ENCODE measurements at regions not wholly inside any gene's neighbourhood (a gene's known extent, or its start where the extent isn't known, plus 50 kb on each side); places are given as distances from the start of the nearest gene placed in this dataset.
"Not testable (repeated sequence)": the region's sequence is repeated elsewhere in the genome, so short reads cannot be mapped to it uniquely, and the experiment has no call there.

- TF ChIP-seq Cebpa-rat (IDR thresholded peaks at IDR 0.05) = no peak
- H3K9ac ChIP-seq = peak overlapping the region in 5 of 11 experiments; percentile 26 to 52 (median 30); a peak in 7 of 22 replicates
- H3K9me3 ChIP-seq (replicated peaks in 1 of 11) = no peaks in the 10 kb centered on the region
- peaks cover 13 to 80% (median 69%) of the 10 kb centered on the region in 10 experiments for H3K4me1 ChIP-seq
- H3K36me3 ChIP-seq = no peaks in the 10 kb centered on the region
- H3K27ac ChIP-seq = peak overlapping the region in 8 of 11 experiments; percentile 28 to 62 (median 44); a peak in 15 of 22 replicates
- no peak overlapping the region for H3K4me3 ChIP-seq
- H3K27me3 ChIP-seq = no peaks in the 10 kb centered on the region
- peak overlapping the region; percentile 45 to 86 (median 76) for H3K4me2 ChIP-seq
- H4K20me1 ChIP-seq = no peaks in the 10 kb centered on the region
Measured at GRCh38 chr2:128603411-128603924, 284.8 kb upstream of the HS6ST1 start.

GRCh38 chr2:128604045-128604444 lies 285.4 kb upstream of the HS6ST1 start:
- H3K4me1 ChIP-seq = peaks cover 13 to 75% (median 67%) of the 10 kb centered on the region in 10 experiments
- H3K9ac ChIP-seq = peak overlapping the region in 4 of 11 experiments; percentile 29 to 52 (median 37); a peak in 2 of 22 replicates
- no peak overlapping the region for H3K4me3 ChIP-seq
- H3K9me3 ChIP-seq (replicated peaks in 1 of 11) = no peaks in the 10 kb centered on the region
- no peaks in the 10 kb centered on the region for H3K27me3 ChIP-seq
- no peaks in the 10 kb centered on the region for H4K20me1 ChIP-seq
- H3K4me2 ChIP-seq = peak overlapping the region; percentile 45 to 86 (median 76)
- peak overlapping the region in 8 of 11 experiments; percentile 28 to 62 (median 44); a peak in 12 of 22 replicates for H3K27ac ChIP-seq
- no peaks in the 10 kb centered on the region for H3K36me3 ChIP-seq
- no peak for TF ChIP-seq Cebpa-rat (IDR thresholded peaks at IDR 0.05)

- H3K4me1 ChIP-seq = peaks cover 13 to 70% (median 62%) of the 10 kb centered on the region in 10 experiments
- not testable (repeated sequence) for H3K4me3 ChIP-seq; H3K27me3 ChIP-seq; H3K9me3 ChIP-seq (replicated peaks in 1 of 11); H4K20me1 ChIP-seq; H3K27ac ChIP-seq; H3K36me3 ChIP-seq; H3K9ac ChIP-seq
- H3K4me2 ChIP-seq = peak overlapping the region in 8 of 11 experiments; percentile 72 to 86 (median 81); a peak in 9 of 22 replicates
Measured at GRCh38 chr2:128604581-128604980, 285.9 kb upstream of the HS6ST1 start.

- H3K4me1 ChIP-seq = peaks cover 13 to 62% (median 54%) of the 10 kb centered on the region in 10 experiments
- no peak overlapping the region for H3K4me3 ChIP-seq
- H4K20me1 ChIP-seq = no peaks in the 10 kb centered on the region
- H3K27ac ChIP-seq = no peak overlapping the region
- H3K9ac ChIP-seq = no peak overlapping the region
- H3K4me2 ChIP-seq = no peak overlapping the region
- no peak for TF ChIP-seq Cebpa-rat (IDR thresholded peaks at IDR 0.05)
- no peaks in the 10 kb centered on the region for H3K36me3 ChIP-seq
- no peaks in the 10 kb centered on the region for H3K27me3 ChIP-seq
- H3K9me3 ChIP-seq (replicated peaks in 1 of 11) = no peaks in the 10 kb centered on the region
Measured at GRCh38 chr2:128605421-128605820, 286.8 kb upstream of the HS6ST1 start.

GRCh38 chr2:128605931-128606330 lies 287.3 kb upstream of the HS6ST1 start:
- no peaks in the 10 kb centered on the region for H4K20me1 ChIP-seq
- peaks cover 13 to 57% (median 49%) of the 10 kb centered on the region in 10 experiments for H3K4me1 ChIP-seq
- H3K27ac ChIP-seq = no peak overlapping the region
- no peak overlapping the region for H3K4me2 ChIP-seq
- H3K27me3 ChIP-seq = no peaks in the 10 kb centered on the region
- H3K4me3 ChIP-seq = no peak overlapping the region
- no peak for TF ChIP-seq Cebpa-rat (IDR thresholded peaks at IDR 0.05)
- H3K36me3 ChIP-seq = no peaks in the 10 kb centered on the region
- H3K9ac ChIP-seq = no peak overlapping the region
- H3K9me3 ChIP-seq (replicated peaks in 1 of 11) = no peaks in the 10 kb centered on the region

- no peaks in the 10 kb centered on the region for H3K9me3 ChIP-seq (replicated peaks in 1 of 11)
- peaks cover 13 to 48% (median 40%) of the 10 kb centered on the region in 10 experiments for H3K4me1 ChIP-seq
- no peaks in the 10 kb centered on the region for H4K20me1 ChIP-seq
- H3K4me2 ChIP-seq = peak overlapping the region in 7 of 11 experiments; percentile 9 to 69 (median 53); a peak in 10 of 22 replicates
- H3K36me3 ChIP-seq = no peaks in the 10 kb centered on the region
- no peak overlapping the region for H3K9ac ChIP-seq
- H3K27ac ChIP-seq = no peak overlapping the region
- no peaks in the 10 kb centered on the region for H3K27me3 ChIP-seq
- no peak for TF ChIP-seq Cebpa-rat (IDR thresholded peaks at IDR 0.05)
- H3K4me3 ChIP-seq = no peak overlapping the region
Measured at GRCh38 chr2:128606837-128607236, 288.2 kb upstream of the HS6ST1 start.

- Histone ChIP-seq H3K4me3 (no peak overlapping the region), H3K27ac (no peak overlapping the region), H3K36me3 (no peaks in the 10 kb centered on the region), H3K27me3 (no peaks in the 10 kb centered on the region), H3K9me3 (replicated peaks in 1 of 11) (no peaks in the 10 kb centered on the region), H4K20me1 (no peaks in the 10 kb centered on the region; a peak in 1 of 22 replicates), H3K4me1 (peaks cover 13 to 41% (median 34%) of the 10 kb centered on the region in 10 experiments), H3K9ac (0 out of 22 replicates have a peak overlapping the region, but pooled peaks of 1 of the 11 experiments have one; percentile 32), H3K4me2 (peak overlapping the region in 9 of 11 experiments; percentile 9 to 69 (median 51); a peak in 15 of 22 replicates)
- TF ChIP-seq Cebpa-rat (IDR thresholded peaks at IDR 0.05) = no peak
Measured at GRCh38 chr2:128607440-128607839, 288.8 kb upstream of the HS6ST1 start.

- Histone ChIP-seq H3K27me3 (no peaks in the 10 kb centered on the region), H3K36me3 (no peaks in the 10 kb centered on the region), H4K20me1 (no peaks in the 10 kb centered on the region; a peak in 1 of 22 replicates), H3K27ac (no peak overlapping the region), H3K9me3 (replicated peaks in 1 of 11) (no peaks in the 10 kb centered on the region), H3K4me3 (no peak overlapping the region), H3K4me1 (peaks cover 13 to 36% (median 29%) of the 10 kb centered on the region in 10 experiments), H3K4me2 (peak overlapping the region in 7 of 11 experiments; percentile 28 to 69 (median 53); a peak in 8 of 22 replicates), H3K9ac (no peak overlapping the region; a peak in 1 of 22 replicates)
- no peak for TF ChIP-seq Cebpa-rat (IDR thresholded peaks at IDR 0.05)
Measured at GRCh38 chr2:128607911-128608506, 289.3 kb upstream of the HS6ST1 start.

GRCh38 chr2:128608921-128609880 lies 290.5 kb upstream of the HS6ST1 start:
- H3K4me3 ChIP-seq = no peak overlapping the region
- no peaks in the 10 kb centered on the region for H3K36me3 ChIP-seq
- no peak overlapping the region for H3K27ac ChIP-seq
- H3K9me3 ChIP-seq (replicated peaks in 1 of 11) = peaks cover 0 to 4% (median 0%) of the 10 kb centered on the region in 11 experiments; a peak in 4 of 22 replicates
- no peaks in the 10 kb centered on the region for H3K27me3 ChIP-seq
- no peak overlapping the region for H3K9ac ChIP-seq
- H3K4me2 ChIP-seq = no peak overlapping the region
- H4K20me1 ChIP-seq = no peaks in the 10 kb centered on the region; a peak in 1 of 22 replicates
- TF ChIP-seq Cebpa-rat (IDR thresholded peaks at IDR 0.05) = no peak
- H3K4me1 ChIP-seq = peaks cover 1 to 24% (median 17%) of the 10 kb centered on the region in 10 experiments; a peak in 17 of 20 replicates

All from BLaER1 treated with 17β-estradiol and CSF1 and Interleukin-3, amounts not matched to agents 10 nM and 100 nM (cell line).